Large intestine (tissue), 3 donors: ENCODE measurements at regions not wholly inside any gene's neighbourhood (a gene's known extent, or its start where the extent isn't known, plus 50 kb on each side); places are given as distances from the start of the nearest gene placed in this dataset.

ENCODE experiments used
- DNase-seq, 2 donors: peaks; one replicate each; pipeline versions ENCODE4 v3.0.0 to v3.0.0-alpha.2; 2013
- H3K27ac ChIP-seq: one replicate; pipeline ENCODE4 v1.5.1; 2013; ENCODE audit warnings: low read length
- H3K27me3 ChIP-seq: 2 replicates; pipeline ENCODE4 v1.6.1; 2013; ENCODE audit warnings: low read length; ENCODE audit not compliant: control insufficient read depth, insufficient read depth
- H3K36me3 ChIP-seq: 2 replicates; pipeline ENCODE4 v1.6.1; 2013; ENCODE audit warnings: low read length; ENCODE audit not compliant: control insufficient read depth, insufficient read depth
- H3K4me1 ChIP-seq: one replicate; pipeline ENCODE4 v1.6.1; 2013; ENCODE audit warnings: low read length; ENCODE audit not compliant: control insufficient read depth, insufficient read depth
- H3K4me3 ChIP-seq: one replicate; pipeline ENCODE4 v1.5.1; 2013; ENCODE audit warnings: low read length
- H3K9me3 ChIP-seq: one replicate; pipeline ENCODE4 v1.6.1; 2013; ENCODE audit warnings: mild to moderate bottlenecking, low read depth, low read length, moderate library complexity; ENCODE audit not compliant: control insufficient read depth
- WGBS: methylation state at CpG from one replicate; pipeline ENCODE4 v1.1.5; 2013; ENCODE audit warnings: low lambda C conversion rate; ENCODE audit not compliant: insufficient coverage; 5-methylcytosine and 5-hydroxymethylcytosine counted together

DNA sequence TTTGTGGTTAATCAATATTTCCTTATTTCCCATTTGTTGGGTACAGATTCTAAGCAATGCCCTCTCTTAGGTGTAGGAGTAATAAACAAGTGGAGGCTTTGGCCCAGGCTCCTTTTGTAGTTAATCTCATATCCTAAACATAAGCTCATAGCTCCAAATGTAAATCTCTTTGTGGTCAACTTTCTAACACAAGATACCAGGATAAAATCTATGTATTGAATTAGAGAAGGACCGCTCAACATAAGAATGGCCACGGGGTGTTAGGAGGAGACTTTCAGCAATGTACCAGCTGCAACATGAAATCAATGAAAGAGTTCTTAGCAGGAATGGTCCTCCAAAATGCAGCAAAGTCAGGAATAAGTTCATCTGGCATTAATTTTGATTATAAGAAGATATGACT, 334.5 kb upstream of the ITGA1 start:
- no peaks in the 10 kb centered on the region for H3K27me3 ChIP-seq
- DNase-seq: no peak
- no peak overlapping the region for H3K27ac ChIP-seq
- no peak overlapping the region for H3K4me3 ChIP-seq
- no peaks in the 10 kb centered on the region for H3K36me3 ChIP-seq
- WGBS: no CpG with 5 or more reads among the region's 2 CpGs
- H3K4me1 ChIP-seq: no peaks in the 10 kb centered on the region
- H3K9me3 ChIP-seq: no peaks in the 10 kb centered on the region

DNA sequence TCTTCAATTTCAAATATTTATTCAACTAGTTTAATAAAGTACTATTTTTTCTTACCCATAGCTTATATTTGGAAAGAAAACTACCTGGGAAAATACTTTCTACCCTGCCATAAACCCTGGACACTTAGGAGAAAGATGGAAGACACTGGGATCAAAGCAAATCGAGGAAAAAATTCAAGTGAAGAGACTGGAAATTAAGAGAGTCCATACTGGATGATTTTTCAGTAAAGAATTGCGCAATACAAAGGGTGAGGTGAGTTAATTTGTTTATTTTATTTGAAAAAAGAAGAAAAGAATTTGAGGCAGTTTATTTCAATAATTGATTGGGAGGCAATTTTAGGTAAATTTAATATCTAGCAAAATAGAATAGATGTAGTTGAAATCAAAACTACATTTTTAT, 331.8 kb upstream of the ITGA1 start:
- Histone ChIP-seq H3K36me3 (no peaks in the 10 kb centered on the region), H3K27ac (no peak overlapping the region), H3K9me3 (no peaks in the 10 kb centered on the region), H3K27me3 (no peaks in the 10 kb centered on the region), H3K4me3 (no peak overlapping the region), H3K4me1 (no peaks in the 10 kb centered on the region)
- WGBS: 92% methylated on average over 2 of the region's 2 CpGs
- DNase-seq: no peak

DNA sequence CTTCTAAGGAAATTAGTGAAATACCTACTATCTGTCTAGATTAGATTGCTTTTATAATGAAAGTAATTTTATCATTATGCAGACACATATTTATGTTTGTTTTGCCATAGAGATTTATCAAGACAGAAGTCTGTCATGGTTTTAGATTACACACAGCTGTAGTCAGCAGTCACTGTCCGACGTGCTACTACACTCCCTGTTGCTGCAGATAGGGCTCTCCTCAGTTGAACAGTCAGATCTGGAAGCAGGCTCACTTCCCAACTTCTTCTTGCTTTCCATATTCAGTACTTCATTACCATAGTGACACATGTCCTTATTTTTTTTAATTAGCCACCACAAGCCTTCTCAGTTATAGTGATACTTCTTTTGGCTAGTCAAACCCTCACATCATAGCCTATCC, 329.9 kb upstream of the ITGA1 start:
- H3K36me3 ChIP-seq: no peaks in the 10 kb centered on the region
- H3K27ac ChIP-seq: no peak overlapping the region
- no peaks in the 10 kb centered on the region for H3K4me1 ChIP-seq
- DNase-seq: no peak
- 30% methylated on average over 2 of the region's 2 CpGs for WGBS
- no peaks in the 10 kb centered on the region for H3K9me3 ChIP-seq
- H3K4me3 ChIP-seq: no peak overlapping the region
- H3K27me3 ChIP-seq: no peaks in the 10 kb centered on the region

DNA sequence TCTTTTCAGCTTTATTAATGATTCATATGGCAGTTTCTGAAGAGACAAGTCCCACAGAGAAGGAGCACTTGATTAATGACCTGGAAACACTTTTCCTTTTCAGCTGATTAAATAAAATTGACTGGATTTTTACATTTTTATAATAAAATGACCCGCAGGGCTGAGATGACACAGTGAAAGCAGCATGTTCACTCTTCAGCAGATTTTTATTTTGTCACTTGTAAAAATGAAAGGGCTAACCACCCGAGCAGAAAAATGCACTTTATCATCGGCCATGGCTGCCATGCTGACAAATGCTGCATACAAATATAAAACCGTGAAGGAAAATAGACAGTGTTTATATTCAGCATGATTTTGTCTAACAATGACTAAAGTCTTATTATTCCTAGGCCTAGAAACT, 321.6 kb upstream of the ITGA1 start:
- Histone ChIP-seq H3K9me3 (no peaks in the 10 kb centered on the region), H3K27me3 (no peaks in the 10 kb centered on the region), H3K27ac (no peak overlapping the region), H3K4me1 (no peaks in the 10 kb centered on the region), H3K4me3 (no peak overlapping the region), H3K36me3 (no peaks in the 10 kb centered on the region)
- DNase-seq: no peak
- 90% methylated on average over 2 of the region's 4 CpGs for WGBS

DNA sequence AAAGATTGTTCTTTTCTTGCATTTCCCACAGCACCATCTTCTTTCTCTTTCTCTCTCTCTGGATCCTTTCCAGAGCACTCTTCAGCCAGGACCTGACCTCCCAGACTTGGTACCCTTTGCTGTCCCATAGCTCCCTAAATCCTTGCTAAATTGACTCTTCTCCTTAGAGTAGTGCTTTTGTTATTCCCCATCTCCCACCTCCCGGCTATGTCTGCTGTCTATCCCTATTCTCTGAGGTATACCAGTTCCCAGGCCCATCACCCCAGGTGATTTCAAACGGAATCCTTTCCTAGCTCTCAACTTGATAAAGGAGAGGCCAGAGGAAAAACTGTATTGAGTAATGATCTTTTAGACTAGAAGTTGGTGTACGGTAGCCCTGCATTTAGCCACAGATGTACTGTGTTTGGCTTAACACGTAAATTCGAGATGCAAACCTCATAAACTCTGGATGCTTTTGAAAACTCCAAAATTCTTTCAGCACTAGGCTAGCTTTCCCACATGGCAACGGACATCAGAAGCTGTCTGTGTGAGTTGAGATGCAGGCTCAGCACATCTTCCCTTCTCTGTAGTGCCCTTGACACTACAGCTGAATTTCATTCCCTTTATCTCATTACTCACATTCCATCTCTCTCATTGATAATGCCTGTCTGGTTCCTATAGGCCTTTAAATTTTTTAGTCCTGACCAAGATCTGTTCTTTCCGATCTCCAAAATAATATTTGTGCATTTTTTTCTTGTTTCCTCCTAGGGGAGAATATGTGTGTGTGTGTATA, 320.8 kb upstream of the ITGA1 start:
- DNase-seq: no peak
- H3K27me3 ChIP-seq: no peaks in the 10 kb centered on the region
- no peak overlapping the region for H3K4me3 ChIP-seq
- H3K36me3 ChIP-seq: no peaks in the 10 kb centered on the region
- 100% methylated on average over 1 of the region's 7 CpGs for WGBS
- no peaks in the 10 kb centered on the region for H3K4me1 ChIP-seq
- H3K9me3 ChIP-seq: no peaks in the 10 kb centered on the region
- H3K27ac ChIP-seq: no peak overlapping the region

DNA sequence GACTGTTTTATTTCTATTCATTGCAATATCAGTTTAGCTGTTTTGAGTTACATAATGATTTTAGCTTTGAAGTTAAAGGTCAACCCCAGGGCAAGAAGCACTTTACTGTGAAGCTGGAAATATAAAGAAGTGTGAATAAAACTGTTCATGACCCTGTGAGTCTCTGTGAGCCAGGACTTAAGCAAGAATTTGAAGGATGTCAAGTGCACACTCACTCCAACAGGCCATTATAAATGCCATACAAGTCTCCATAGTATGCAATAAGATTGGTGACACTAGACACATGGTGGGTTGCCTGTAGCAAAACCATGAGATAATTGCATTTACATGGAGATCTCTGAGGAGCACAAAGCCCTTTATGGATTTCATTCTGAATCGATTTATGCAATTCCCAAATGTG, 318.7 kb upstream of the ITGA1 start:
- Histone ChIP-seq H3K9me3 (no peaks in the 10 kb centered on the region), H3K4me1 (no peaks in the 10 kb centered on the region), H3K27me3 (no peaks in the 10 kb centered on the region), H3K36me3 (no peaks in the 10 kb centered on the region), H3K4me3 (no peak overlapping the region), H3K27ac (no peak overlapping the region)
- no peak for DNase-seq
- no CpG with 5 or more reads among the region's 1 CpG for WGBS

DNA sequence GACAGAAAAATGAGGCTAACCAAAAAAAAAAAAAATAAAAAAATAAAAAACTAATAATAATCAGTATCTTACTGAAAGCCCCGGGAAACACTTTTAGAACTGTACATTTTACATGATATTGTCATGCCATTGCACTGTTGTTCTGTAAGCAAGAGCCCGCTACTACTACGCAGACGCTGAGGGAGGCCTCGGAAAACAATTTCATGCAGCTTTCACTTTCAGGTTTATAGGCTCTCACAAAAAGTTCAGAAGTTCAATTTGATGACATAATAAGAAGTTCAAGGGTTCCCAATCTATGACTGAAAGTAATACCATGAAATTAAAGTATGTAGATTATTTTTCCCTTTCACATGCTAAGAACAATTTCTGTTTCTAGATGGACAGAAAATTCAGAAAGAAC, 318.3 kb upstream of the ITGA1 start:
- Histone ChIP-seq H3K36me3 (no peaks in the 10 kb centered on the region), H3K9me3 (no peaks in the 10 kb centered on the region), H3K27ac (no peak overlapping the region), H3K4me1 (no peaks in the 10 kb centered on the region), H3K27me3 (no peaks in the 10 kb centered on the region), H3K4me3 (no peak overlapping the region)
- DNase-seq: peak in 1 of 2 donors; percentile 8
- WGBS: 60% methylated on average over 1 of the region's 5 CpGs

DNA sequence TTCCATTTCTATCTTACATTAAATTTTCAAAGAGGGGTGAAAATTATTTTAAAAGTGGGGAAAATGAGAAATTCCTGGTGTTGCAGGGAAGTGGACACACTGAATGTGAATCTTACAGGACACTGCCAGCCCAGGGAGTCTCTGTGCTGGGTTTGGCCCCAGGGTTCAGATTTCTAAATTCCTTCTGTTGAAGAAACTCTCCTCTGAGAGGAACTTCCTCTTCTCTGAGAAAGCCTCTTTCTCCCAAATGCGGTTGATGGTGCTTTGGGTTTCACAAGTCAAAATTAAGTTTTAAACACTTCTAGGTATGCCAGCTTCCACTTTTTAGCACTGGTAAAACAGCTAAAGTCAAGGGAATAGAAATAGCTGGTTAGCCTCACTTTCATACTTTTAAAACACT, 317.9 kb upstream of the ITGA1 start:
- Histone ChIP-seq H3K9me3 (no peaks in the 10 kb centered on the region), H3K36me3 (no peaks in the 10 kb centered on the region), H3K4me3 (no peak overlapping the region), H3K27ac (no peak overlapping the region), H3K27me3 (no peaks in the 10 kb centered on the region), H3K4me1 (no peaks in the 10 kb centered on the region)
- DNase-seq: no peak
- no CpG with 5 or more reads among the region's 1 CpG for WGBS

DNA sequence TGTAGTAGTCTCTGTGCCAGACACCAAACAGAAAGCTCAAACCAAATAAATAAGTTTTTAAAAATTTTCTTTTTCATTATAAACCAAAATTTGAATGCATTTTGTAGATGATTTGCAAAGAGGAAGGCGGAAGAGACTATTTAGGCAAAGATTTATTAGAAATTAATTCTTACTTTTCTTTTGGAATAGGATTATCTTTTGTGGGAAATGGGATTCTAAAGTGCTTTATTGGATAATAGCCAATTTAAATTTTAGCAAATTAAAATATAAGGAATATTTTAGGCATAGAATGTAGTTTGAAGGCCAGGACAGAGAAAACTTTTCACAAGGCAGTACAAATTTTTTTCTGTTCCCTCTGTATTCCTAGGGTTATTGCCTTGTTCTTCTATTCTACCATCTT, 311.4 kb upstream of the ITGA1 start:
- Histone ChIP-seq H3K36me3 (no peaks in the 10 kb centered on the region), H3K27me3 (no peaks in the 10 kb centered on the region), H3K4me3 (no peak overlapping the region), H3K9me3 (no peaks in the 10 kb centered on the region), H3K27ac (no peak overlapping the region), H3K4me1 (no peaks in the 10 kb centered on the region)
- 92% methylated on average over 1 of the region's 1 CpG for WGBS
- DNase-seq: no peak

DNA sequence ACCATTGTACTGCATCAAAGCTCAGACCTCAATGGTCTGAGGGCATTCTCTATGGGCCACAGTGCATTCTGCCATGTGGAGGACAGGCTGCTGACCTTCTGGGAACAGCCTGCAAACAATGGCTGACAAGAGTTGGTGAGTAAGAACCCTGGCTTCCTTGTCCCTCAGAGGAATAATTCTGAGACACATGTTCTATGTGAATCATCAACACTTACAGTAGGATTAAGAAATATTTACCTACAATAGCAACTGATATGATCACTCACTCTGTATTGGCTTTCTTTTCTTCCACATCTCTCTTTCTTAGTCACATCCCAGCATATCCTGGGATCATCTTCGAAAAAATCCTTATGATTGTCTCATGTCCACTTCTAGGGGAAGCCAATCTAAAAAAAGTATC, 306.5 kb upstream of the ITGA1 start:
- no peaks in the 10 kb centered on the region for H3K4me1 ChIP-seq
- 100% methylated on average over 1 of the region's 1 CpG for WGBS
- H3K4me3 ChIP-seq: no peak overlapping the region
- no peak for DNase-seq
- no peaks in the 10 kb centered on the region for H3K27me3 ChIP-seq
- H3K36me3 ChIP-seq: no peaks in the 10 kb centered on the region
- no peak overlapping the region for H3K27ac ChIP-seq
- no peaks in the 10 kb centered on the region for H3K9me3 ChIP-seq

DNA sequence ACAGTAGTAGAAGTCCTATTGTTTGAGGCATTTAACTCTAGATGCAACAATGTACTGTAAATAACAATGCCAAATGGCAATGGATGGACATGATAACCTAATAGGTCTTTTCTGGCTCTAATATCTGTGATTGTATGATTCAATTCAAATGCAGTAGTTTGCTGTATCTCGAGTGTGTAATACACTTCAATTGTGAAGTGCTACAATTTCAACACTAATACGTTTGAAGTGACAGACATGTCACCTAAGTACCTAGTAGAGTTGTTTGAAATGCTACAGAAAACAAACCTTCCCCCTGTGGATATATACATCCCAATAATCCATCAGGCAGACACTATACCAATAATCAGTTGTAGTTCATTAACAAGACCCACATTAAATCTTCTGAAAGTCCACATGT, 305.9 kb upstream of the ITGA1 start:
- DNase-seq: no peak
- no peak overlapping the region for H3K4me3 ChIP-seq
- no peaks in the 10 kb centered on the region for H3K4me1 ChIP-seq
- no peaks in the 10 kb centered on the region for H3K27me3 ChIP-seq
- no CpG with 5 or more reads among the region's 2 CpGs for WGBS
- no peaks in the 10 kb centered on the region for H3K9me3 ChIP-seq
- H3K36me3 ChIP-seq: no peaks in the 10 kb centered on the region
- no peak overlapping the region for H3K27ac ChIP-seq
